Panc1 (cell line): ENCODE measurements at regions not wholly inside any gene's neighbourhood (a gene's known extent, or its start where the extent isn't known, plus 50 kb on each side); places are given as distances from the start of the nearest gene placed in this dataset.

Experiments
- ATAC-seq: fragments of 200-7000 bp; cut with Tn5 transposase; 2 replicates; pipeline ENCODE4 v1.9.1; 2020; ENCODE audit warnings: mild to moderate bottlenecking, moderate library complexity
- BruUV-seq: library from RNA; stranded (reverse); fragments of 400-500 nt; replicated peaks from 2 replicates; lab custom pipeline; 2021; lab: Mats Ljungman, UMichigan
- CTCF ChIA-PET: fragments of 300-600 bp; sonication (Branson Sonifier 250); formaldehyde crosslinking; loops from one replicate; lab custom pipeline; 2022; ENCODE audit warnings: antibody characterized with exemption; lab: Charles Lee
- POLR2A ChIA-PET: fragments of 300-600 bp; sonication (Branson Sonifier 250); formaldehyde crosslinking; loops from one replicate; lab custom pipeline; 2022; ENCODE audit warnings: antibody characterized with exemption; lab: Charles Lee
- DNase-seq: peaks from one replicate; pipeline ENCODE4 v3.0.0-alpha.2; 2010; ENCODE audit warnings: low read depth, low spot score
- H3K27ac ChIP-seq: 2 replicates; pipeline ENCODE4 v1.5.1; 2011; ENCODE audit warnings: mild to moderate bottlenecking, low read length, inconsistent platforms
- H3K27me3 ChIP-seq: fragments of 200-500 bp; sonication (Bioruptor generic); 2 replicates; pipeline ENCODE4 v1.6.0; 2014; ENCODE audit warnings: low read length, inconsistent platforms; ENCODE audit not compliant: control insufficient read depth, insufficient read depth
- H3K36me3 ChIP-seq: fragments of 200-500 bp; sonication (Bioruptor generic); 2 replicates; pipeline ENCODE4 v1.5.1; 2014; ENCODE audit warnings: inconsistent platforms, mild to moderate bottlenecking, low read length, moderate library complexity; ENCODE audit not compliant: control insufficient read depth, insufficient read depth
- H3K4me1 ChIP-seq: 2 replicates; pipeline ENCODE4 v1.5.1; 2011; ENCODE audit warnings: inconsistent platforms, mild to moderate bottlenecking, low read length, moderate library complexity; ENCODE audit not compliant: control insufficient read depth, insufficient read depth
- H3K4me3 ChIP-seq, 2 experiments: 2 replicates each; pipeline ENCODE4 v1.5.1; 2011 to 2012; ENCODE audit warnings: low read depth in 2 of 2, low read length in 2 of 2, mild to moderate bottlenecking in 2 of 2, inconsistent platforms in 1 of 2, moderate library complexity in 1 of 2
- H3K9me3 ChIP-seq: fragments of 200-500 bp; sonication (Bioruptor generic); 2 replicates; pipeline ENCODE4 v1.5.1; 2014; ENCODE audit warnings: low read depth, mild to moderate bottlenecking, inconsistent platforms, low read length, moderate library complexity; ENCODE audit not compliant: control insufficient read depth, insufficient read depth
- POLR2AphosphoS5 ChIP-seq: IDR thresholded peaks from 2 replicates; pipeline ENCODE4 v1.6.1; 2012; ENCODE audit warnings: mild to moderate bottlenecking, low read depth, low read length, moderate library complexity
- REST ChIP-seq, 2 experiments: IDR thresholded peaks; 2 replicates each; pipeline ENCODE4 v1.6.1; 2011 to 2012; ENCODE audit warnings: low read depth in 2 of 2, control low read depth in 1 of 2, low read length in 1 of 2, mild to moderate bottlenecking in 1 of 2, moderate library complexity in 1 of 2; ENCODE audit not compliant: insufficient read depth in 1 of 2
- SIN3A ChIP-seq: IDR thresholded peaks from 2 replicates; pipeline ENCODE4 v1.6.1; 2012; ENCODE audit warnings: low read depth, mild to moderate bottlenecking, low read length, moderate library complexity, borderline replicate concordance; ENCODE audit not compliant: insufficient read depth
- TCF7L2 ChIP-seq: IDR thresholded peaks from 2 replicates; pipeline ENCODE4 v1.6.1; 2011; ENCODE audit warnings: mild to moderate bottlenecking, low read depth, low read length, inconsistent platforms
- in situ Hi-C: cut with HindIII; loops from 2 replicates; pipeline ENCODE4 v1.10.0; 2016; ENCODE audit warnings: low sequenced_read_pairs, low pct_unique_long_range_greater_than_20kb
- intact Hi-C: fragments of 100-400 bp; cut with micrococcal nuclease; formaldehyde crosslinking; loops from one replicate; pipeline ENCODE4 v1.10.0; 2022; ENCODE audit not compliant: unreplicated experiment
- TF ChIP-seq, protein P1 (sequence below): fragments of 450-650 bp; IDR thresholded peaks from 2 replicates; pipeline ENCODE4 v1.5.1; 2017; ENCODE audit warnings: mild to moderate bottlenecking

- DNase-seq (no peak), ATAC-seq (no peak)
- in situ Hi-C loops (no loop called here), intact Hi-C loops (no loop called here)
- no peaks in the 10 kb centered on the region for H3K4me1 ChIP-seq
- TF ChIP-seq SIN3A (no peak), REST (IDR thresholded peaks at IDR 0.05; ENCODE audit: insufficient read depth in 1 of 2, low read depth in 2 of 2, low read length in 1 of 2) (no peak), TCF7L2 (no peak), POLR2AphosphoS5 (no peak)
- TF ChIP-seq, protein P1, sequence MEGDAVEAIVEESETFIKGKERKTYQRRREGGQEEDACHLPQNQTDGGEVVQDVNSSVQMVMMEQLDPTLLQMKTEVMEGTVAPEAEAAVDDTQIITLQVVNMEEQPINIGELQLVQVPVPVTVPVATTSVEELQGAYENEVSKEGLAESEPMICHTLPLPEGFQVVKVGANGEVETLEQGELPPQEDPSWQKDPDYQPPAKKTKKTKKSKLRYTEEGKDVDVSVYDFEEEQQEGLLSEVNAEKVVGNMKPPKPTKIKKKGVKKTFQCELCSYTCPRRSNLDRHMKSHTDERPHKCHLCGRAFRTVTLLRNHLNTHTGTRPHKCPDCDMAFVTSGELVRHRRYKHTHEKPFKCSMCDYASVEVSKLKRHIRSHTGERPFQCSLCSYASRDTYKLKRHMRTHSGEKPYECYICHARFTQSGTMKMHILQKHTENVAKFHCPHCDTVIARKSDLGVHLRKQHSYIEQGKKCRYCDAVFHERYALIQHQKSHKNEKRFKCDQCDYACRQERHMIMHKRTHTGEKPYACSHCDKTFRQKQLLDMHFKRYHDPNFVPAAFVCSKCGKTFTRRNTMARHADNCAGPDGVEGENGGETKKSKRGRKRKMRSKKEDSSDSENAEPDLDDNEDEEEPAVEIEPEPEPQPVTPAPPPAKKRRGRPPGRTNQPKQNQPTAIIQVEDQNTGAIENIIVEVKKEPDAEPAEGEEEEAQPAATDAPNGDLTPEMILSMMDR = no peak
- no peaks in the 10 kb centered on the region for H3K36me3 ChIP-seq
- ChIA-PET POLR2A (no interaction called here), CTCF (no interaction called here)
- no peak overlapping the region for H3K4me3 ChIP-seq
- BruUV-seq = no TSS peak
- no peaks in the 10 kb centered on the region for H3K9me3 ChIP-seq
- no peak overlapping the region for H3K27ac ChIP-seq
- H3K27me3 ChIP-seq = no peaks in the 10 kb centered on the region
Measured at GRCh38 chr13:109362616-109363015, 423.8 kb downstream of the IRS2 start.

DNA sequence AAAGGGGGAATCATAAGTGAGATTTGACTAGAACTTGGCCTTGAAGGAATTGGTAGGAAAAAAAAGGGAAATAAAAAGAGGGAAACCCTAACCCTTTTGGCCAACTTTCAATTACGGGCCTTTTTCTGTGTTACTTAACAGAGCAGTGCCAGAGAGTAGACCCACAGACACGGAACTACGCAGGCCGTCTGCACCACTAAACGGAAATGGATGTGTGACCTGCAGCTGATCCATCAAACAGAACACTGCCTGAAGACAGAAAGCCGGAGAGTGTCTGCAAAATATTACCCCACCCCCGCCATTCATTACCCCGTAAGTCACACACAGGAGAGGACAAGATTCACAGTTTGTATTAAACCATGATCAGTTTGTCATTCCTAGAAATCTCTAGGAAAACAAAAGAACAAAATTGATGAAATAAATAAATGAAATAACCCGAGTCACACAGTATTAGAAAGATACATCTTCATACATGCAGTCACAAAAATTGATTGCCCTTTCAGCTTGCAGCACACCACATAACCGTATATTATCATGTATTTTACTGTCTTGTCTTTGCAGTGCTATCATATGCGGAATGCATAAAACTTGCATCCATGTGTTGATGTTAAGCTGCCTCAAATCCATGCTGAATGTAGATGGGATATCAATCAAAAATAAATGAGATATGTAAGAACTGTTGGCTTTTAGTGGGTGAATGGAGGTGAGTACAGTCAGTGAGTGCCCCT, 424.7 kb downstream of the IRS2 start:
- ChIA-PET POLR2A (no interaction called here), CTCF (no interaction called here)
- intact Hi-C loops = no loop called here
- Histone ChIP-seq H3K4me1 (no peaks in the 10 kb centered on the region), H3K9me3 (no peaks in the 10 kb centered on the region), H3K27ac (no peak overlapping the region), H3K27me3 (no peaks in the 10 kb centered on the region), H3K36me3 (no peaks in the 10 kb centered on the region), H3K4me3 (no peak overlapping the region)
- TF ChIP-seq, protein P1 = no peak
- TF ChIP-seq TCF7L2 (no peak), POLR2AphosphoS5 (no peak), SIN3A (no peak), REST (IDR thresholded peaks at IDR 0.05; ENCODE audit: insufficient read depth in 1 of 2, low read depth in 2 of 2, low read length in 1 of 2) (no peak)
- DNase-seq (no peak), ATAC-seq (no peak)
- in situ Hi-C loops = no loop called here
- no TSS peak for BruUV-seq
